GM19025 (cell line): ENCODE measurements at regions not wholly inside any gene's neighbourhood (a gene's known extent, or its start where the extent isn't known, plus 50 kb on each side); places are given as distances from the start of the nearest gene placed in this dataset.

ENCODE experiments used
- ATAC-seq: cut with Tn5 transposase; IDR thresholded peaks from one replicate; pipeline ENCODE4 v1.9.1; 2021; ENCODE audit warnings: mild to moderate bottlenecking, low read depth, moderate library complexity; ENCODE audit not compliant: unreplicated experiment

GRCh38 chr21:35585878-35586277 is 474.4 kb downstream of the SETD4 start:
- no peak for ATAC-seq

- ATAC-seq = no peak
Observed at GRCh38 chr21:35585155-35585554, 475.2 kb downstream of the SETD4 start.

DNA sequence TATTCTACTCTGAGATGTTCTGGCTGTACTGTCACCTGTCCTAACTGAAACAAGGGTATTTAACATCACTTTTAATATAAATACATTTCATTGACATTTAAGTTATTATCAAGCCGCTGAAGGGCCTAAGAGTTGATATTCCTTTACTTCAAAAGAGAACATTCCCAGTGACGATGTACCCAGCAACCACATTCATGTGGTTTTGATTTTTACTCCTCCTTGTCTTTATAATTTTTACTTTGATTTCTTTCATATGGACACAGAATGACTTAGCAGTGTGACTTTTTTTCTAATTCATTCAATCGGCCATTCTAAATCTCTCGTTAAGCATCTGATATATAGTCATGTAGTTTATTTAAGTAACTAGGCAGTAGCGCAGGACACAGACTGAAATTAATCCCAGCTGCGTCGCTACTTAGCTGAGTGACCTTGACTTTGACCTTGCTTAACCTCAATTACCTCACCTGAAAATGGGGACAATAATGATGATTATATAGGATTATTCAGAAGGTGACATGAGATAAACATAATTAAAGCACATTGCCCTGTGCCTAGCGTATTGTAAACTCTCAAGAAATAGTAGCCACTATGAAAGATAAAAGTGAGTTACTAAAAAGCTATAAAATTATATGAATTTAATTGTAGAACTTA is 476.6 kb downstream of the SETD4 start:
- ATAC-seq = no peak

GRCh38 chr21:35582731-35583130 is 477.6 kb downstream of the SETD4 start:
- ATAC-seq = no peak

DNA sequence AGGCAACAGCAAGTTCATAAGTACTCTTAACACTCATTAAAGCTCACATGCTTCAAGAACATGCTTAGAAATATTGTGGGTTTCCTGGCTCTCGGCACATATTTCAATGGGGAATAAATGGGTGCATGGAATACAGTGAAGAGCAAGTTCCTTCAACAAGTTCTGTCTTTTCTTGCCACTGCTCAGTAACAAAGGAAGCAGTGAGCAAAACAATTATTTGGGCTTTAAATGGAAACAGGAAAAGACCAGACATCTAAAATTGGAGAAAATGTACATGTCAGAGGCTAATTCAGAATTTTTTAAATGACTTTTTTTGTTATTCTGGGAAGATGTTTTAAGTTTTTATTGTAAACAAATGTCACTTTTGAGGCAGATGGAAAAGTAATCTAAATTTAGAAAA is 478.7 kb downstream of the SETD4 start:
- ATAC-seq = no peak

DNA sequence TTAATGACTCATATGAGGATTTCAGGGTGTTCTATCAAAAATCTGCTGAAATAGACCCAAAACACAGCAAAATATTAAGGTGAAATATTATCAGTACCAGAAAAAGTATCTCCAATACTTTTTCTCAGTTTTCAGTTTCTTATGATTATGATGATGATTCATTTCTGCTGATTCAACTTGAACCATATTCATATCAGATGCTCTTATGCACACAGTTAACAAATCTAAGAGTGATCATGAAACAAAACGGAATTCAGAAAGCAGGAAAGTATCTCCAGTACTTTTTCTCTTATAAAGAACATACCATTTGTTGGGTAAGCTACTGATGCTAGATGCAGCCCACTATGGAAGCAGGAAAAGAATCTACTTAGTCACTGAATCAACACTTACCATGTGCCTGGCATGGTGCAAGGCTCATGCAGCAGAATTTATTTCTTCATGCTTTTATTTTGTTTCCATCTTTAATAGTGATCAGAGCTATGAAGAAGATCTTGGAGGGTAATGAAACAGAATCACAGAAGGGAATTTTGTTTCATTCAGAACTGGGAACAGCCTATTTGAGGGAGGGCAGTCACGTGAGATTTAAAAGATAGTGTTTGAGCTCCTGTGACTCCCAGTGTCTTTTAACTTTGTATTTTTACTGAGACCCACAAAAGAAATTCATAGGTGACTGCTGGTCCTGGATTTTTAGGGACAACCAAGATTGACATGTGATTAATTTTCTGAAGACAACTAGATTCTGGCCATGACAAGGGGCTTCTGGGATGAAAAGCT is 480.6 kb downstream of the SETD4 start:
- ATAC-seq = no peak

GRCh38 chr21:35578831-35579471 is 481.4 kb downstream of the SETD4 start:
- ATAC-seq = no peak

- ATAC-seq = no peak
Observed at GRCh38 chr21:35578347-35578782, 482.0 kb downstream of the SETD4 start.

GRCh38 chr21:35575280-35575915 is 484.9 kb downstream of the SETD4 start:
- no peak for ATAC-seq

DNA sequence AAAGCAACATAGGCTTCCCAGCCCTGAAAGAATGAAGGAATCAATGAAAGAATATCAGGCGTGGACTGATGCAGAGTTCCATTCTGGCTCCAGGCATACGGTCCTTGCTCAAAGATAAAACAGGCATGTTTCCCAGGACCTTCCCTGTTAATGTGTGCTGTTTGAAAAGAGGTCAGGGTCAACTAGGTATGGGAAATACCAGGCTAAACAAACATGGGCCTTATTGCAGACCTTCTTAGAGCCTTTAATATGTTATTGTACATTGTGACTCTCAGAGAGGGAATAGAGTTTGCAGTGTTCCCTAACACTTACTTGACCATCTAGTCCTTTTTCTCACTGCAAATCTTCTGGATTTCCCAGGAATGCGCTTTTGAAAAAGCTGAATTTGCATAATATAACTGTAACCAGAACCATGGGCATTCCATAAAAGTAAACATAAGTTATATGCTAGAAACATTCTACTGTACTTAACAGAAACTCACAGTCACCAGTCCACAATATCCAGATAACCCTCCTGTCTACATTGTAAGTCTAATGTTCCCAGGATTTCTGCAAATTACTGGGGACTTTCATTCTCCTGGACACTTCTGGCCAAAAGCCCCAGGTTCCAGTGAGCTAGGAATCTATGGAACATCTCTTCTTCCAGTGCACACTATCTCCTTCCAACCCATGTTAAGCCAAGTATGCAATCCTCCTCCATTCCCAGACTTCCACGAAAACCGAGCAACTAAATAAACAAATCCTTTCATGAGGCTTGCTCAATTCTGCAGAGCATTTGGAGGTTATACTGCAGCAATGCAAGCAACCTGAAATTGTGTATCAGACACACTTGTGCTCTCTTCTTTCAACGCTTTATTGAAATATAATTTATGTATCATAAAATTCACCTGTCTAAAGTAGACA is 486.6 kb downstream of the SETD4 start:
- no peak for ATAC-seq

- no peak for ATAC-seq
Observed at GRCh38 chr21:35571910-35572309, 488.4 kb downstream of the SETD4 start.

GRCh38 chr21:35568643-35569042 is 491.7 kb downstream of the SETD4 start:
- no peak for ATAC-seq

DNA sequence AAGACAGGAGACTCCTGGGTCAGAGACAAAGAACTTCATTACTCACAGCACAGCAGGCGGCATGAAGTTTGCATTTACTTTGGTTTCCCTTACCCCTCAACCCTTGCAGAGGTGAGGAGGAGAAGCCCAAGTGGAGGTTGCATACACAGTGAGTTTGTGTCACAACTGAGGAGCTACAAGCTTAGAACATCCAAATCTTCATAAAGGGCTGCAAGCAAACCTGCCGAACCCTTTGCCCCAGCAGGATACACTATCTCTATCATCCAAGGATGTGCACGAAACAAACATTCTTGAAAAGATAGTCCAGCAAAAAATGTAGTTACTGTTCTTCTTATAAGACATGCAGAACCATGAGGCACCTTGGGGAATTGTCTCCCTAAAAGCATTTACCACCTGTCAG is 493.5 kb downstream of the SETD4 start:
- no peak for ATAC-seq

GRCh38 chr21:35565204-35565611 is 495.1 kb downstream of the SETD4 start:
- ATAC-seq = no peak

- ATAC-seq = no peak
Observed at GRCh38 chr21:35563885-35564451, 496.4 kb downstream of the SETD4 start.

DNA sequence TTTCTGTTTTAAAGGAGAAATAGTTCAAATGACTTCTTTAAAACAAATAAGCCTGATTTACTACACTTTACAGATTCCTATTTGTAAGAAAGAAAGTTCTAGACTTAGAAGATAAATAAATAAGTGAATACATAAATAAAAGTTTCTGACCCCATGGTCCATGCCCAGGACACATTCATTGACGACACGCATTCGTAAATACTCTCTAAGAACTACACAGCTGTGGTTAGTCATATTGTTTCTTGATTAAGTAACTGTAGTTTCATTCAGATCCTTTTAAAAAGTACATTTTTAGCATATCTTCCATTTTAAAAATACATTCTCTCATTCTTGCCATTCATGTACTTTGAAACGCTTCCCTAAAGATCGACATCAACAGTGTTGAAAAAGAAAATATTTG is 497.4 kb downstream of the SETD4 start:
- no peak for ATAC-seq

DNA sequence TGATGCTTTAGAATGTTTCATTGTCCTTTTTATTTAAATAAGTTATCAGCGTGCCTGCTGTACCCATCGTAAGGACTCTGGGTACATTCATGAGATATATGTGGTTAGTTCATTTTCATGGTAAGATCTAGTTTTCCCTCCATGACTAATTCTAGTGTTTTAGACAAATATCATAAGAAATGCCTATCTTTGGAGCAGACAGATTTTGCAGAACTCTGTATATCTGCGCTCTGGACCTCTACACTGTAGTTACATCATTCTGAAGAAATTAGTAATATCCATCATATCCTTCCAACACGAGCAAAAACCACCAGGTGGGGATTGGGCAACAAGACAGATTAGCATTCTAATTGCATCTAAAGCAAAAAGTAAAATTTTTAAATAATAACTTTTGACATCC is 499.2 kb downstream of the SETD4 start:
- ATAC-seq = no peak

DNA sequence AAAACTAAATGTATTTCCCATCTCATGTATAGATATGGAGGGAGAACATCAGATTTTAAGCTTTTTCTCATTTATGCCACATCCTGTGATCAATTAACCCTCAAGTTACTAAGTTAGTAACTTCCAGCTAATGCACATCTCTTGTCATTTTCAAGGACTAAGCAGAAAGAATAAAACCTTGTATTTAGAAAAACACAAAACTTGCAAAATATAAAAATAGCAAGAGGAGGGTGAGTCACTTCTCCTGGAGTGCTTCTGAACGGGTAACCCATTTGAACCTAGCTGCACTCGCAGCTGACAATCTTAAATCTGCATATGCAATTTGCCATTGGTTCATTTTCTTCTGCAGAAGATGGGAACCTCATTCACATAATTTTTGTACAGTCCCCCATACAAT is 500.5 kb downstream of the SETD4 start:
- ATAC-seq = no peak

- ATAC-seq = no peak
Observed at GRCh38 chr21:35559128-35559828, 501.0 kb downstream of the SETD4 start.
